A673 (cell line): ENCODE measurements at regions not wholly inside any gene's neighbourhood (a gene's known extent, or its start where the extent isn't known, plus 50 kb on each side); places are given as distances from the start of the nearest gene placed in this dataset.

ENCODE experiments used
- EZH2 ChIP-seq: fragments of 200-600 bp; sonication (generic); IDR thresholded peaks from 2 replicates; pipeline ENCODE4 v1.6.1; 2017; ENCODE audit warnings: borderline replicate concordance, low read depth, mild to moderate bottlenecking, mixed read lengths, antibody characterized with exemption, low read length; ENCODE audit not compliant: poor library complexity, severe bottlenecking
- TF ChIP-seq, protein P1 (sequence below): fragments of 300-800, 200-600 bp; sonication (generic); conservative IDR thresholded peaks from 2 replicates; pipeline ENCODE4 v1.5.1; 2017; ENCODE audit warnings: low read depth, mild to moderate bottlenecking, antibody characterized with exemption, low read length, moderate library complexity, mixed read lengths

DNA sequence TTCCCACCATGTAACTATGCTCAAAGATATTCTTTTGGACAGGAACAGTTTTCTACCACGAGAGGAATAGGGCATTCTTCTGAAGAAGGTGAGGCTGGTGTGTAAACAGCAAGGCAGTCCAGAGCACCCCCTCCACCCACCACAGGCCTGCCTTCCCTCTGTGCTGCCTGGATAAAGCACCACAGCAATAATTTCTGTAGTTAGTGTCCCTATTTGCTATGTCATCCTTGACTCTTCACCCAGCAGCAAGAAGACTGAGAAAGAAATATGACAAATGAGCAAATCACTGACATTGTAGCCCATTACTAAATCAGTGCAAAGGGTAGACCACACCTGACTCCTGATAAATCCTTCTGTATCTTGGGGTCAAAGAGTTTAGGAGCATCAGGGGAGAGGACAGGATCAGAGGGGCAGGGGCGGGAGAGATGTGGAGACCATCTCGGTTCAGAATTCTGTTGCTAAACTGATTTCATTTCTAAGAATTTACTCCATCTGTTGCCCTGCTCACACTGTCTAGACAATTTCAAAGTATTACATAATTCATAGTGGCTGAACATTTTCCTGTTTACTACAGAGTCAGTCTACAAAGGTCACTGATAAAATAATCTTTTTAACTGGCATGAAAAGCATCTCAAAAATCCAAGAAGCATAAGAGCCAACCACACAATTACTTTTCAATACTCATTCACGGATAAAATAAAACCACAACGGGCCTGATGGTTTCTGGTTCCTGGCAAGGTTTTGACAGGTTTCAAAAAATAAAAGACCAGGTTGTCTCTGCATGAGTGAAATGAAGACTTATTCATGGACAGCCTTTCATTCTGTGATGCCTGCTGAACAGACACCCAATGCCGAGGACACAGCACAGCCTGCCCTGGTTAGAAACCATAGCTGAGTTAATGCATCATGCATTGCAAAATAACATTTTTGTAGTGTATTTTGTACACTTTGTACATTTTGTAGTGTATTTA lies 88.4 kb upstream of the IRS2 start:
- TF ChIP-seq, protein P1, sequence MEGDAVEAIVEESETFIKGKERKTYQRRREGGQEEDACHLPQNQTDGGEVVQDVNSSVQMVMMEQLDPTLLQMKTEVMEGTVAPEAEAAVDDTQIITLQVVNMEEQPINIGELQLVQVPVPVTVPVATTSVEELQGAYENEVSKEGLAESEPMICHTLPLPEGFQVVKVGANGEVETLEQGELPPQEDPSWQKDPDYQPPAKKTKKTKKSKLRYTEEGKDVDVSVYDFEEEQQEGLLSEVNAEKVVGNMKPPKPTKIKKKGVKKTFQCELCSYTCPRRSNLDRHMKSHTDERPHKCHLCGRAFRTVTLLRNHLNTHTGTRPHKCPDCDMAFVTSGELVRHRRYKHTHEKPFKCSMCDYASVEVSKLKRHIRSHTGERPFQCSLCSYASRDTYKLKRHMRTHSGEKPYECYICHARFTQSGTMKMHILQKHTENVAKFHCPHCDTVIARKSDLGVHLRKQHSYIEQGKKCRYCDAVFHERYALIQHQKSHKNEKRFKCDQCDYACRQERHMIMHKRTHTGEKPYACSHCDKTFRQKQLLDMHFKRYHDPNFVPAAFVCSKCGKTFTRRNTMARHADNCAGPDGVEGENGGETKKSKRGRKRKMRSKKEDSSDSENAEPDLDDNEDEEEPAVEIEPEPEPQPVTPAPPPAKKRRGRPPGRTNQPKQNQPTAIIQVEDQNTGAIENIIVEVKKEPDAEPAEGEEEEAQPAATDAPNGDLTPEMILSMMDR: no peak
- TF ChIP-seq EZH2: no peak
